ENCODE measurements at regions not wholly inside any gene's neighbourhood (a gene's known extent, or its start where the extent isn't known, plus 50 kb on each side); places are given as distances from the start of the nearest gene placed in this dataset.

DNA sequence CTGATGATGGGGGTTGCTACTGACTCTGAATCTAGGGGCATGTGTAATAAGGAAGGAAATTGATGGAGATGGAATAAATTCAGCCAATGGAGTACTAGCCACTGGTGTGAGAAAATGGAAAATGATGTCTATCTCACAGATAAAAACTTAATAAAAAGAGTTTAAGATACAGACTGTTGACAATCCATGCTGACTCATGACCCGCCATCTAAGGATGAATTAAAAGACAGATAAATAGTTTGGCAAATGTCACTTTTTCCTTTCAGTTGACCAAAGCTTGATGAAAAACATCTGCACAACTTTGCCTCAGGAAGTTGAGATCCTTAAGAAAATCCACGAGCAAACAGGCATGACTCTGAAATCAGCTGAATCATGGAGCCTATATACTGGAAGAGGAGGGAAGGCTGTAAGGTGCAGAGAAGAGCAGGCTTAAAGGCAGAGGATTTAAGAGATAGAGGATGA, 82.6 kb upstream of the BMP5 start:
- TF ChIP-seq EZH2phosphoT487 (IDR thresholded peaks at IDR 0.05; ENCODE audit: borderline replicate concordance, low read length) = no peak
- TF ChIP-seq, protein P1, sequence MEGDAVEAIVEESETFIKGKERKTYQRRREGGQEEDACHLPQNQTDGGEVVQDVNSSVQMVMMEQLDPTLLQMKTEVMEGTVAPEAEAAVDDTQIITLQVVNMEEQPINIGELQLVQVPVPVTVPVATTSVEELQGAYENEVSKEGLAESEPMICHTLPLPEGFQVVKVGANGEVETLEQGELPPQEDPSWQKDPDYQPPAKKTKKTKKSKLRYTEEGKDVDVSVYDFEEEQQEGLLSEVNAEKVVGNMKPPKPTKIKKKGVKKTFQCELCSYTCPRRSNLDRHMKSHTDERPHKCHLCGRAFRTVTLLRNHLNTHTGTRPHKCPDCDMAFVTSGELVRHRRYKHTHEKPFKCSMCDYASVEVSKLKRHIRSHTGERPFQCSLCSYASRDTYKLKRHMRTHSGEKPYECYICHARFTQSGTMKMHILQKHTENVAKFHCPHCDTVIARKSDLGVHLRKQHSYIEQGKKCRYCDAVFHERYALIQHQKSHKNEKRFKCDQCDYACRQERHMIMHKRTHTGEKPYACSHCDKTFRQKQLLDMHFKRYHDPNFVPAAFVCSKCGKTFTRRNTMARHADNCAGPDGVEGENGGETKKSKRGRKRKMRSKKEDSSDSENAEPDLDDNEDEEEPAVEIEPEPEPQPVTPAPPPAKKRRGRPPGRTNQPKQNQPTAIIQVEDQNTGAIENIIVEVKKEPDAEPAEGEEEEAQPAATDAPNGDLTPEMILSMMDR (conservative IDR thresholded peaks at IDR 0.05; ENCODE audit: low read depth, low read length) = no peak
- no peak for TF ChIP-seq EZH2 (IDR thresholded peaks at IDR 0.05; ENCODE audit: low read length, unreplicated experiment)
